ENCODE measurements at regions not wholly inside any gene's neighbourhood (a gene's known extent, or its start where the extent isn't known, plus 50 kb on each side); places are given as distances from the start of the nearest gene placed in this dataset.

- TF ChIP-seq CTCF (IDR thresholded peaks at IDR 0.05; ENCODE audit: low read depth, low read length, missing control alignments), result no peak
- in situ Hi-C loops (cut with HindIII; ENCODE audit: low pct_ligation_motif_present, low sequenced_read_pairs), result no loop called here
- no peak overlapping the region for H3K4me3 ChIP-seq (ENCODE audit: low read depth, low read length)
- H3K27me3 ChIP-seq (replicated peaks), result no peaks in the 10 kb centered on the region
- DNase-seq, result peak; percentile 25
- H3K36me3 ChIP-seq (replicated peaks), result no peaks in the 10 kb centered on the region
- no peak overlapping the region for H3K27ac ChIP-seq
These were observed 120.3 kb upstream of the ADAMTS18 start for GRCh38 chr16:77555126-77555525.

GRCh38 chr16:77555791-77556190, 121.0 kb upstream of the ADAMTS18 start:
- no peak overlapping the region for H3K27ac ChIP-seq
- no peak for TF ChIP-seq CTCF (IDR thresholded peaks at IDR 0.05; ENCODE audit: low read depth, low read length, missing control alignments)
- no peaks in the 10 kb centered on the region for H3K27me3 ChIP-seq (replicated peaks)
- no peaks in the 10 kb centered on the region for H3K36me3 ChIP-seq (replicated peaks)
- peak overlapping the region; percentile 12 for H3K4me3 ChIP-seq (ENCODE audit: low read depth, low read length)
- in situ Hi-C loops (cut with HindIII; ENCODE audit: low pct_ligation_motif_present, low sequenced_read_pairs), result no loop called here
- no peak for DNase-seq

DNA sequence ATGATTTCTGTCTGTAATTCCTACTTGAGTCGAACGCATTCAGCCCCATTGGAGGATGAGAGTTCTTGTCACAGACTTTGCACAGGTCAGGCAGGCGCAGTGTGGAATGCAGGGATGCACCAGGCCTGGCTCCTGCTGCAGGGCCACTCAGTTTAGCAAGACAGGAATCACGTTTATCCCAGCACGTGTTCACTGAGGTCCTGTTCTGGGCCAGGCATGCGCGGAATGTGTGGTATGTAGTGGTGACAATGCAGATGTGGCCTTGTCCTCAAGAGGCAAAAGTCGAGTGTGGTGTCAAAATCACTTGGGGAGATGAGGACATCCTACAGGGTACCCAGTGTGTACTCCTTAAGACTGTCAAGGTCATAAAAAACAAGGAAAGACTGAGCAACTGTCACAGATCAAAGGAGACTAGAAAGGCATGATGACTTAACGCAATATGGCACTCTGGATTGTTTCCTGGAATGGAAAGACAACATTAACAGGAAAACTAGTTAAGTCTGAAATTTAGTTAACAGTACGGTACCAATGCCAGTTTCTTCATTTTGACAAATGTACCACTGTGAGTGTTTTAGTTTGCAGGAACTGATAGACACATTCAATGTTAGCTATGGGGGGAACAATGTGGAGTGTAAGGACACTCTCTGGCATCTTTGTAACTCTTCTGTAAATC, 121.5 kb upstream of the ADAMTS18 start:
- no peaks in the 10 kb centered on the region for H3K27me3 ChIP-seq (replicated peaks)
- no peak overlapping the region for H3K4me3 ChIP-seq (ENCODE audit: low read depth, low read length)
- H3K36me3 ChIP-seq (replicated peaks), result no peaks in the 10 kb centered on the region
- H3K27ac ChIP-seq, result no peak overlapping the region
- no peak for DNase-seq
- TF ChIP-seq CTCF (IDR thresholded peaks at IDR 0.05; ENCODE audit: low read depth, low read length, missing control alignments), result no peak
- in situ Hi-C loops (cut with HindIII; ENCODE audit: low pct_ligation_motif_present, low sequenced_read_pairs), result no loop called here

DNA sequence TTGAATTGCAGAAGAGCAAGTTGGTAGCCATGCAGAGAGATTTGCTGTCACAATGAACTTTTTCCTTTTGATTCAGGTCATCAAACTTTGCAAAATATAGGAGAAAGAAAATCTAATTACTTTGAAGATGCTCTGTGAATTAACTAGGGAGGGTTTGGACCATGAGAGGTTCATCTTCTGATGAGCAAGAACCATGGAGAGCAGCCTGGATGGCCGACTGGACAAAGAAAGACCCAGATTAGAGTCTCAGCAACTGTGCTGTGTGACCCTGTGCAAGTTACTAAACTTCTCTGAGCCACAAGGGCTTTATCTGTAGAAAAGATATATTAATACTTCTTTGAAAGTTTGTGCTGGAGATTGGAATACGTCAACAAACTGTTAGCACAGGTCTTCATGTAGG, 122.6 kb upstream of the ADAMTS18 start:
- no peak for DNase-seq
- Histone ChIP-seq H3K27ac (no peak overlapping the region), H3K27me3 (replicated peaks) (no peaks in the 10 kb centered on the region), H3K4me3 (ENCODE audit: low read depth, low read length) (no peak overlapping the region), H3K36me3 (replicated peaks) (no peaks in the 10 kb centered on the region)
- TF ChIP-seq CTCF (IDR thresholded peaks at IDR 0.05; ENCODE audit: low read depth, low read length, missing control alignments), result no peak
- in situ Hi-C loops (cut with HindIII; ENCODE audit: low pct_ligation_motif_present, low sequenced_read_pairs), result no loop called here

GRCh38 chr16:77558786-77559185, 124.0 kb upstream of the ADAMTS18 start:
- Histone ChIP-seq H3K4me3 (ENCODE audit: low read depth, low read length) (no peak overlapping the region), H3K27me3 (replicated peaks) (no peaks in the 10 kb centered on the region), H3K27ac (no peak overlapping the region), H3K36me3 (replicated peaks) (no peaks in the 10 kb centered on the region)
- DNase-seq, result no peak
- in situ Hi-C loops (cut with HindIII; ENCODE audit: low pct_ligation_motif_present, low sequenced_read_pairs), result no loop called here
- no peak for TF ChIP-seq CTCF (IDR thresholded peaks at IDR 0.05; ENCODE audit: low read depth, low read length, missing control alignments)

DNA sequence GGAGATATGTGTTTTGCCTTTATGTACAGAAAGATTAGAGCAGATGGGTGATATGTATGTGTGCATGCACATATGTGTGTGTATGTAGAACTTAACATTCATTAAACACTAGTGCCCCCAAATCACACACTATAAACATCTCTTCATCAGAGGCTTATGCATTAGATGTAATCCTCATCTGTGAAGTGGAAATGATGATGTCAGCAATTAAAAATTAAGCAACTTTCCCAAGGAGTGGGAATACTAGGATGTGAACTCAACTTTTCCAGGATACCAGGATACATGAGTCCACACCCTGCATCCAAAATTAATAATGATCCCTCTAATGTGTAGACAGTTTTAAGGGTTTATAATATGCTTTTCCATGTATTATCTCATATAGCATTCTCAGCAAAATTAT, 127.7 kb upstream of the ADAMTS18 start:
- DNase-seq, result no peak
- Histone ChIP-seq H3K27me3 (replicated peaks) (no peaks in the 10 kb centered on the region), H3K27ac (no peak overlapping the region), H3K4me3 (ENCODE audit: low read depth, low read length) (no peak overlapping the region), H3K36me3 (replicated peaks) (no peaks in the 10 kb centered on the region)
- TF ChIP-seq CTCF (IDR thresholded peaks at IDR 0.05; ENCODE audit: low read depth, low read length, missing control alignments), result no peak
- in situ Hi-C loops (cut with HindIII; ENCODE audit: low pct_ligation_motif_present, low sequenced_read_pairs), result no loop called here
